GM19397 (cell line): ENCODE measurements at regions not wholly inside any gene's neighbourhood (a gene's known extent, or its start where the extent isn't known, plus 50 kb on each side); places are given as distances from the start of the nearest gene placed in this dataset.

Experiments used
- ATAC-seq: cut with Tn5 transposase; IDR thresholded peaks from one replicate; pipeline ENCODE4 v1.9.1; 2021; ENCODE audit warnings: mild to moderate bottlenecking, moderate library complexity; ENCODE audit not compliant: unreplicated experiment

DNA sequence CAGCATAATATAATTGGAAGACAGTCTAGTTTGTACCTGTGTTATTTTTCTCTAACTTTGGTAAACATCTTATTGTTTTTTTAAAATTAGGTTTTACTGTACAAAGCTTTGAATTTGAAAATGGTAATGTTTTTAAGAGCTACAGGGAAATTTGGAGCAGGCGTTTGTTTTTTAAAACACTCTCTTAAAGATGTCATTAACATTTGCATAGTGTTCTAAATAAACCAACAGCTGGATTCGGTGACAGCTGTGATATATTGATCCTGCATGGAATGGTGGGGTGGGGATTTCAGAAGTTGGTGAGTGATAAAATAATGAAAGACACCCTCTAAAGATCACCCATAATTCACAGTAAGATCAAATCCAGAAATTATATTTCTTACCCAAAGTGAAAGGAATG lies 97.9 kb upstream of the PRL start:
- no peak for ATAC-seq

DNA sequence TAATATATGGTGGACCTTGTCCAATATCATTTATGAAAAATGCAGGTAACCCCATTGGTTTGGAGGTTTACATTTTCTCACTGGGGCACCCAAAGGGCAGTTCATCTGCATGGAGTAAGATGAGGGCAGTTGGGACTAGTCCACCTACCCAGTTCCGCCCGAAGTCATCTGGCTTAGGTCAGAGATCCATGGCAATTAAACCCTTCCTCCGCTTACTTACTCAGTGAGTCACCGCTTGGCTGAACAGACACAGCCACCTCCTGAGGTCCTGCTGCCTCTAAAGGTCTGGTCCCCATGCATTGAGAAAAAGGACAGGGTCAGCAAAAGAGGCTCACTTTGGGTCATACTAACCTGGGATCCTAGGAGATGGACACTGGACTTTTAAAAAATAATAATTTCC lies 102.9 kb upstream of the PRL start:
- ATAC-seq, result no peak

DNA sequence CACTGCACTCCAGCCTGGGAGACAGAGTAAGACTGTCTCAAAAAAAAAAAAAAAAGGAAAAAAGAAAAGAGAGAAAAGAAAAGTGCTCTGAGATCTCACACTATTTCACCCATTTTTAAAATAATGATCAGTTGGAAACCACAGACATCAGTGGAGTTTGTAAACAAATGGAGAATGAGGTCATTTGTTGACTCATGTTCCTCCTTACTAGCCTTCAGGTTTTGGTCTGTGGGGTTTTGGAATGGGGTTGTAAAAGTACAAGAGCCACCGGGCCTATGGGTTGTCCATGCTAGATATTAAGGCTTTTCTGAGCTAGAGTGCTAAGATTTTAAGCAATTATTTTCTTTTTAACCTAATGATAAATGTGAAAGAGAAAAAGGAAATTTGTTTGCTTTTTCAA lies 104.4 kb upstream of the PRL start:
- ATAC-seq, result no peak

DNA sequence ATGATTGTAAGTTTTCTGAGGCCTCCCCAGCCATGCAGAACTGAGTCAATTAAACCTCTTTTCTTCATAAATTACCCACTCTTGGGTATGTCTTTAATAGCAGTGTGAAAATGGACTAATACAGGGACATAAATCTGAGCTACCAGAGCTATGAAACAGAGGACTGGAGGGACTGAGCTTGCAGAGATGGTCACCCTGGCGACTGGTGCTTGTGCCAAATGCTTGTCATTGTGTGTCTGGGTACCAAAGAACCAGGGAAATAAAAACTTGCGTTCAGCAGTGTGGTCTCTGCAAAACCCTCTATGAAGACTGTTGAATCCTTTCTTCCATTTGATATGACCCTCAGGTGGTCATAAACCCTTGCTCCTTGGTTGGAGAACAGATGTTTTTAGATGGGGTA lies 105.1 kb upstream of the PRL start:
- ATAC-seq, result no peak

DNA sequence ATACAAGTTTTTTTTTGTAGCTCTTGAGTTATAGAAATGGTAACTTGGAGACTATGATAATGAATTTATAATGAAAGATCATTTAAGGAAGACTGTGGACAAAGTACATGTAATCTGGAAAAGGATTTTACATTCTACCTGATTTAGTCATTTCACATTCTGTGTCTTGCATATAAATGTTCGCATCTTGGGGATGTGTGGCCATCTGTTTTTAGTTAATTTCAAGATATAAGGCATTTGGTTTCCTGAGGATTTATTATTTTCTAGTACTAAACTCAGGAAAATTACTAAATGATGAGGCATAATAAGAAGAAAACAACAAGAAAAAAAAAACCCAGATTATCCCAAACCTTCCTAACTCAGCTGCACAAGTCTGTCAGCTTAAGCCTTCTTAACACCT lies 112.7 kb upstream of the PRL start:
- no peak for ATAC-seq

DNA sequence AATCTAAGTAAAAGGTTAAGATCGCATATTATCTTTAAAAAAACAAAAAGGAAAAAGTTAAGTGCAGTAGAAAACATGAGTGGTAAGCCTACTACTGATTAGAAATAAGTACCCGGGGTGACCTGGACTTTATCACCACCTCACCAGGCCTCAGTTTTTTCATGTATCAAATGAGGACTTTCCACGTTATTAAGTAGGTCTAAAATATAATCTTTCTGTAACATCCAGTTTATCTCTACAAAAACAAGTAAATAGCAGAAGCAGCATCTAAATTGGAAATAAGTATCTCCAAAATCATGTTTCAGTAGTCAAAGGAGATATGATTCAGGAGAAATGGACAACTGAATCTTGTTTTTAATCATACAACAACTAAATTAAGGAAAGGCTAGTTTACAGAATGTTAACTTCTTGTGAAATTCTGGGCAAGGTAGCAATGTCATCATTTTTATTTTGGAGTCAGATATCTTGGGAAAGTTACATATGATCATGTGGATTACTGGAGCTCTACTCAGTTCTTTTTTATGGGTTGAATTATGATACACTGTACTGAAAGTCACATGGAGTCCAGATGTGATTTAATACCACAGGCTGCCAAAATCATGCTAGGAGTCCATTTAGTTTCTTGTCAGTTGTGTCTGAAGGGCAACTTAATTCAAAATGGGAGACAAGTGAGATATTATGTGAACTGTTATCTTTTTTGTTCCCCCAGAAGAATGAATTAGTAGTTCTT lies 114.7 kb upstream of the PRL start:
- no peak for ATAC-seq

DNA sequence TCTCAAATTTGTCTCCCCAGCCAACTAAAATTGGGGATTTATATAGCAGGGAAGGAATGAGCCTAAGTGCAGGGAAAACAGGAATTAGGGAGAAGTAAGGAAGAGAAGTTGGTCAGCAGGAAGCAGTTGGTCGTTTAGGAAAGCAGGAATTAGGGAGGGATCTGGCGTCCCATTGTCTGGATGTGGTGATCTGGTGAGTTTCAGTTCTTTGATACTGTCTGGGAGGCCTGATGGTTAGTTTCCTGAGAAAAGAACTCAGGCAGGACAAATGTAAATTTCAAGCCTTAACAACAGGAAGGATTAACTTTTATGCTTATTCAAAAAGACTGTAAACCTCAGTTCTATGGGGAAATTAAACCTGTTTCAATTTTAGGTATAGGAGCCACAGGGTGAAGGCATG lies 116.2 kb upstream of the PRL start:
- ATAC-seq, result no peak

DNA sequence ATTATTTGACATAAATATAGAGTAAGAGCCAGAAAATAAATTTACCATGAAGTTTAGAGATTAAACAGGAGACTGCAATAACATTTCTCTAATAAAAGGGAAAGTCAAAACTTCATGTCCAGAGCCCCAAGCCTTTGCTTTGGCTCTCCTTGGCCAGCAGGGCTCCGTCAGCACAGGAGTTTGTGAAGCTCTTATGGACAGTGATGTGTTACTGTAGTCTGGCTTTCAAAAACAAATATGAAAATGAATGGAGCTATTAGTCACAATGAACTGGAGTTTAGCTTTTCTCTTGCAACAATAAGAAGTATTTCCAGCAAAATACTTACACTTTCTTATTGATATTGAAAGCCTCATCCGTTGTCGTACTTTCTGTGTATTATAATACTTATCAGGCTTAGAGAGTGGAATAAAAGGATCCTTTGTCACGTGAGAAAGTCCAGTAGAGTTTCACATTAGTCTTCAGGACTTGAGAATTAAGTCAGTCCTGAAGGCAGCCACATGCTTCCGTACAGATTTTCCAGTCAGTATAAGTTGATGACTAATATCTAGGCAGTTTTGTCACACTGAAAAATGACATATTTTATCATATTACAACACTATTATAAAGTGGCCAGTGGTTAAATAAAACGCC lies 117.0 kb upstream of the PRL start:
- ATAC-seq, result no peak

DNA sequence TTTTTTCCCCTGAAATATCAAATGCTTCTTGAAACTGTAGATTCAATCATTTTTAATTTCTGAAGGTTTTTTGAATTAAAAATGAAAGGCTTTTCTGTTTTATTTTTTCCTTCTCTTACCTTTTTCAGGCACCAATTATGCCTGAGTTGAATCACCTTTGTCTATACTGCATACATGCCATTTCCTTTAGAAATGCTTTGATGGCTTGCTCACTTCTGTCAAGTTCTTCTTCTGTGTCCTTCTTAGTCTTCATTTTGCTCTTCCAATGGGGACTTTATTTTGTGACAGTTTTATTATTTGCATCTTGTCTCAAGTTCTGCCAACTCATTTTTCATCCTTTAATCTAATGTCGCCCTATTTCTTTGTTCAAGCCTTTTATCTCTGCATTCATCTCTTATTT lies 121.9 kb upstream of the PRL start:
- no peak for ATAC-seq

DNA sequence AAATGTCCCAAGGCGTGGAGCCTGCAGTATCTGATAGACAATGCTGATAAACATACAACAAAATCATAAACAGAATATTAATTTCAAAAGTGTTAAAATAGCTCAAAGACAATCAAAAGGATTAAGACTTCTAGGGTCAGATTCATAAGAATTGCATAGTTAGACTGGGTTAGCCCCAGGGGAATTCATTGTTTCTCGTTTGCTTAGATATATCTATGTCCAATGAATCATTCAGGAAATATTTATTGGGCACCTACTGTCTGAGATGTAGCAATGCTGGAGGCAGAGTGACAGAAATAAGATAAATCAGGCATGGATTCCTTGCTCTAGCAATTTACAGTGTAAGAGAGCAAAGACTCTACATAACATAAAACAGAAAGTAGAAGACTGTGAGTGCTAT lies 124.4 kb upstream of the PRL start:
- no peak for ATAC-seq

DNA sequence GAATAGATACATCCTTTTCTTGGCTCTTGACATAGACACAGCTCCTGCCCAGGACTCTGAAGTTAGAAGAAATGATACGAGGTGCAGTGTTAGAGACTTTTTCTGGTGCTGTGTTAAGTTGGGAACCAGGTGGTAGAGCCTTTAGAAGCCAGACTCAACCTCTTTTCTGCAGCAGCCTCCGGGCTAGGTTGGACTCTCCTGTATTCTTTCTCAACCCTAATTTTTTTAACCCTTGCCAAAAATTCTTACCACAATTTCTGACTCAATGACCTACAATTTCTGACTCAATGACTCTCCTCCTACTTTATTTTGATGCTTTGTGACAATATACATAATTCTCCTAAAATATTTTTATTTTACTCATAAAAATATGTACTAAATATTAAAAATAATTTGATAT lies 127.4 kb upstream of the PRL start:
- ATAC-seq, result no peak

DNA sequence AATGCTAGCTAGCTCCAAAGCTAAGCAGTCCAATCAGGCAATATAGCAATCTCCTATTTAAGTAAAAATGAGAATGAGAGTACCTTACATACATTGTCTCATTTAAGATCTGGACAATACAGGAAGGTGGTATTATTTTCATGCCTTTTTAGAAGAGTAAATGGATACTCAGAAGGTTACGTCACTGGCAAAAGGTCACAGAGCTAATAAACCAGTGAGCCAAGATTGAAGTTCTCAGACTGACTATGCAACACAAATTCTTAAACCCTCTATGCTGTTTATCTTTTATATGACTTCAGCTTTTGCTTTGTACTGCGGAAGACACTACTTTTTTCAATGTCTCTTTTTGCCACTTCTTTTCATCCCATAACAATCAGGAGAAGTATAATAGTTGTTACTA lies 135.2 kb upstream of the PRL start:
- no peak for ATAC-seq

DNA sequence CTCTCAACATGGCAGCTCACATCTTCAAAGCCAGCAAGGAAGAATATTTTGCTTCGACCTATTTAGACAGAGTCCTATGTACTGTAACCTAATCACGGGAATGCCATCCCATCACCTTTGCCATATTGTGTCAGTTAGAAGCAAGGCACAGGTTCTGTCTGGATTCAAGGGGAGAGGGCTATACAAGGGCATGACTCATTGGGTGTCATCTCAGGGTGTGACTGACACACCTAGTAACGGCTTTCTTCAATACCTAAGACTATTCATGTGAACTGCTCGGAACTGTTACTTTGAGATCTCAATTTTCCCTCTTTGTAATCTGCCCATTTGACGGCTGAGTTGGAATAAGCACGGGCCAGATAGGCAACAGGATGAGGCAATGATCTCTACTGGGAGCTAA lies 135.6 kb upstream of the HDGFL1 start:
- ATAC-seq, result no peak

DNA sequence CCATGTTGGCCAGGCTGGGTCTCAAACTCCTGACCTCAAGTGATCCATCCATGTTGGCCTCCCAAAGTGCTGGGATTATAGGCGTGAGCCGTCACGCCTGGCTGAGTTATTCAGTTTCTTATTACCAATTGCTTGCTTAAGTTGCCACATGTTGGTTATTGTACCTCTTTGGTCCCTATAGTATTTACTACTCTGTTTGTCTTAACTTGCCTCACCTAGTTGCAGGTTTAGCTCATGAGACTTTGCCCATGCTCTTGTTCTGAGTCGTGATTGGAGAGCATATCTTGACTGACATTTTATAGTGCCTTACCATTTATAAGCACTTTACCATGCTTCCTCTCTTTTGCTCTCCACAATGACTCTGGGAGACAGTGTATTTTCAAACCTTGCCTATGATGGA lies 134.2 kb upstream of the HDGFL1 start:
- no peak for ATAC-seq

DNA sequence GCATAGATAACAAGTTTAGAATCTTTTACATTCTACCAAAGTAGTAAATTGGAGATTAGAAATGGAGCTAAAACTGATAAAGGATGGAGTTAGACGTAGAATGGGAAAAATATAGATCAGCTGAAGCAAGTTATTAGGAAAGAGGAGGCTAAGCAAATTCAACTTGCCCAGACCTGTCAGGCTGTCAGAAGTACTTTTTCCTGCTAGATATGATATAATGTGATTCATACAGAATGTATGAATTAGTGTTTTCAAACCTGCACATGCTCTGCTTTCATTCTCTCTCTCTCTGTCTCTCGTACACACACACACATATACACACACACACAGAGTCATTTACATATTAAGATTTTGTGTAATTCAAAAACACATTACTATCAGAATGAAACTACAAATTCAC lies 133.2 kb upstream of the HDGFL1 start:
- no peak for ATAC-seq

DNA sequence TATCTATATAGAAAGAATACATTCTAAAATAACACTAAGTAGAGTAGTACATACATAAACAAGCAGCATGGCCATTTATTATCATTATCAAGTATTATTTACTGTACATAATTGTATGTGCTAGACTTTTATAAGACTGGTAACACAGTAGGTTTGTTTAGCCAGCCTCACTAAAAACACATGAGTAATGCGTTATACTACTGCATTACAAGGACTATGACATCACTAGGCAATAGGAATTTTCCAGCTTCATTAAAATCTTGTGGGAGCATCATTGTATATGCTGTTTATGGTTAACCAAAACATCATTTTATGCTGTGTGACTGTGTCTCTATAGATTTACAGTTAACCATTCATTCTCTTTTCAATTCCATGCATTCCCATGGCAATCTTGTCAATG lies 131.7 kb upstream of the HDGFL1 start:
- no peak for ATAC-seq

DNA sequence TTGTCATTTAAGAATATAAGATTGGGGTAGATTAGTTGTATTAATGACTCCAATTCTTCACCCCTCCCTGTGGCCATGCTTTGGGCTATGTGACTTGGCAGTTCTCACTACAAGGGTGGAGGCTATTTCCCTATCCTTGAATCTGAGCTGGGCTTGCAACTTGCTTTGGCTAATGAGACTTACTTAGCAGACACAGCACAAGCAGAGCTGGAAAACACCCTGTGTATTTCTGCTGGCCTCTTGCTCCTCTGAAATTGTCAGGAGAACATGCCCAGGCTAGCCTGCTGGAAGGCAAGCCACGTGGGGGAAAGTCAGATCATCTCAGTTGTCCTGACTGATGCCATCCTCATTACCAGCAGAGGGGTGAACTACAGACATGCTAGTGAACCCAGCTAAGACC lies 126.5 kb upstream of the HDGFL1 start:
- no peak for ATAC-seq

DNA sequence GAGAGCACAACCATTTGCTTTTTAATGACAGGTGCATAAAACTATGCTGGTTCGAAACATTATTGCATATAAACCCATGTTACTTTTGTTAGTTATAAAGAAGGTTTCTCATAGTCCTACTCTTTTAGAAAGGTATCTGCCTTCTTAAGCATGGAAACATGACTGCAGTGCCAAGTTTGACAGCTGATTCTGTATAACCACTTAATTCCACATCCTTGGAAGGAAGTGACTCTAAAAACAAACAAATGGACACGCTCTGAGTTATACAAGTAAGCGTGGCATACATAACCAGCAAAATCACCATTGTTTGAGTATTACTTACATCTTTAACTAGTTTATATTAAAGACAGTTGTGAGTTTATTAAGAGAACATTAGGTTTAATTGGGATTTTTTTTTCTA lies 125.0 kb upstream of the HDGFL1 start:
- ATAC-seq, result no peak

DNA sequence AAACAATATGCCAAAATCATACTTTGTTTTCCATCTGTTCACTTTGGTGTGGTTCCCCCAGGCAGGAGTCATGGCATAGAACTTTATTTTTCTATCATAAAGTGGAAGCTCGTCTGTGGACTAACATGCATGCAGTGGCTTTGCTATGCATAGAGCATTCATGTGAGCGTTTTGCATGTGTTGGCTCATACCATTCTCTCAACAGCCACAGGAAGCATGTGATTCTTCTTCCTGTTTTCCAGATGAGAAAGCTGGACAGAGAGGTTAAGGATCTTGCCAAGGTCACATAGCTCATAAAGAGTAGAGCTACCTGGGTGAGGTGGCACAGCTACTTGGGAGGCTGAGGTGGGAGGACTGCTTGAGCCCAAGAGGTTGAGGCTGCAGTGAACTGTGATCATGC lies 123.4 kb upstream of the HDGFL1 start:
- ATAC-seq, result no peak

DNA sequence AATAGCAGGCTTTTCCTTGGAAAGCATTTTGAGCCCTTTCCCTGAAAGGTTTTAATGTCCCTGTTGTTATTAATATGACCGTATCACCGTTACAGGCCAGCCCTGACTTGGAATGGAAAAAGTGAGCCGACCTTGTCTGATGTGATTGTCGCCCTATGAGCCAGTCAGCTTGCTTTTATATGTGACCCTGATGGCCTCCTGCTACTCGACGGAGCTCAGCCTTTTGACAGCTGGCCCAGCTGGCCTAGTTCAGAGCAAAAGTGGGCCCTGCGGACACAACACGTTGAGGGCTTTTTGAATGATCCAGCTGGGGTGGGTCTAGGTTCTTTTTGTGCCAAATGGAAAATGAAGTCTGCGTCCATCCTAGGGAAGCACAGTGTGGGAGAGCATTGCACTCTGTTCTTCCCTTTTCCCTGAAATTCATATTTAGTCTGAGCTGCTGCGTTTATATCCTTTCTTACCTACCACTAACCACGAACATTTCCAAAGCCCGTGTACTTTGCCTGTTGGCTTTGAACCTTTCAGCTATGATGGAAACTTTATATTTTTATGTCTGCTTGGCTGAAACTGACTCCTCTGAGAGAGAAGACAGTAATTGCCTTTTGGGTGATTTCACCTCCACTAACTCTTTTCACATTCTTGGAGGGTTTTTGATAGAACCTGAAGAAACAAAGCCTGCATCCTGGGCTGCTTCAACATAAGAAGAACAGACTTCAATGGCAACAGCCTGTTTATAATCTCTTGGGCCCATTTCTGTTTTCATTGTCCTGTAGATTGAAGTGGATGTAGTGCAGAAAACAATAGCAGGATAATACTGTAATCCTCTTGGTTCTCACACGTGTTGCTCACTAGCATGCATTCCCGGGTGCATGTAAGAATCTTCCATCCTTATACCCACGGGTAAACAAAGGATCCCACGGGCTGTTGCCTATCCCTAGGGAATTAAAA lies 121.8 kb upstream of the HDGFL1 start:
- ATAC-seq, result no peak

DNA sequence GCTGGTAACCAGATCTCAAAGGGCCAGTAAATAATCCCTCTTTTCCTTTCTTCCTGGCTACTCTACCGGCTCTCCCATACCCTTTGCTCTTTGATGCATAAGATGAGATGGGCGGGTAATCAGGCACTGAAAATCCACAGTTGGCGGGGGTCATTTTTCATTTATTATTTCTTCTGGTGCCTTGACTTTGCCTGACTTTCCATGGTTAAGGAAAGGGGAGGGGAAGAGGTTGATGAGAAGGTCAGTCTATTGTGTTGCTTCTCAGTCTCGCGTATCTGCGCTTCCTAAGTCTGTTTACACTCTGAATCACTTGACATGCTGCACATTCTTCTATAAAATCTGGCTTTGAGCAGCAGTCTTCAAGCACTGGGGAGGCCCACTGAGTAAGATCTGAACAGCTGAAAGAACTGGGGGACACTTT lies 121.1 kb upstream of the HDGFL1 start:
- ATAC-seq, result no peak

DNA sequence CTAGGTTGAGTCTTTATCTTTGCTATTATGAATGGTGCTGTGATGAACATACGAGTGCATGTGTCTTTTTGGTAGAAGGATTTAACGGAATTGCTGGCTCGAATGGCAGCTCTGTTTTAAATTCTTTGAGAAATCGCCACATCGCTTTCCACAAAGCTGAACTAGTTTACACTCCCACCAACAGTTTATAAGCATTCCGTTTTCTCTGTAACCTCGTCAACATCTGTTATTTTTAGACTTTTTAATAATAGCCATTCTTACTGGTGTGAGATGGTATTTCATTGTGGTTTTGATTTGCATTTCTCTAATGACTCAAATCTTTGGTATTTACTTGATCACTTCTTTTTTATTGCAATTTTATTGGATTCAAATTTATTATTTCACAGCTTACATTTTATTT lies 117.4 kb upstream of the HDGFL1 start:
- no peak for ATAC-seq
